Heart left ventricle (tissue), 16 donors: ENCODE measurements at regions not wholly inside any gene's neighbourhood (a gene's known extent, or its start where the extent isn't known, plus 50 kb on each side); places are given as distances from the start of the nearest gene placed in this dataset.

Experiments
- ATAC-seq, 4 donors: fragments of 200-7000 bp; cut with Tn5 transposase; one replicate each; pipeline ENCODE4 v1.9.1; 2020 to 2022; ENCODE audit warnings: moderate library complexity in 4 of 4, mild to moderate bottlenecking in 3 of 4, moderate number of reproducible peaks in 1 of 4
- DNase-seq, 5 donors: peaks; one replicate each; pipeline ENCODE4 v3.0.0-alpha.2; 2020
- H3K27ac ChIP-seq, 12 donors: fragments of 200-600 bp; sonication (generic) in 4 of 12; one replicate each; pipeline versions ENCODE4 v1.5.0 to v1.8.0; 2016 to 2022; ENCODE audit warnings: mild to moderate bottlenecking in 2 of 12
- H3K27me3 ChIP-seq, 9 donors: fragments of 200-600 bp; sonication (generic) in 2 of 9; one replicate each; pipeline versions ENCODE4 v1.5.1 to v1.8.0; 2016 to 2022; ENCODE audit warnings: mild to moderate bottlenecking in 3 of 9
- H3K36me3 ChIP-seq, 9 donors: fragments of 200-600 bp; sonication (generic) in 2 of 9; one replicate each; pipeline versions ENCODE4 v1.5.0 to v1.8.0; 2018 to 2022; ENCODE audit warnings: mild to moderate bottlenecking in 2 of 9
- H3K4me1 ChIP-seq, 12 donors: fragments of 200-600 bp; sonication (generic) in 4 of 12; one replicate each; pipeline versions ENCODE4 v1.5.0 to v1.8.0; 2016 to 2022; ENCODE audit warnings: mild to moderate bottlenecking in 3 of 12
- H3K4me3 ChIP-seq, 12 donors: fragments of 200-600 bp; sonication (generic) in 4 of 12; one replicate each; pipeline versions ENCODE4 v1.5.0 to v1.8.0; 2017 to 2022; ENCODE audit warnings: mild to moderate bottlenecking in 9 of 12, moderate library complexity in 4 of 12
- H3K9me3 ChIP-seq, 12 donors: fragments of 200-600 bp; sonication (generic) in 4 of 12; one replicate each; pipeline versions ENCODE4 v1.5.0 to v1.8.0; 2016 to 2022; ENCODE audit warnings: mild to moderate bottlenecking in 1 of 12
- CTCF ChIP-seq, 12 donors: fragments of 200-600 bp; sonication (generic) in 4 of 12; IDR thresholded peaks; one replicate each; pipeline versions ENCODE4 v1.5.0 to v1.8.0; 2018 to 2022; ENCODE audit warnings: antibody characterized with exemption in 12 of 12, mild to moderate bottlenecking in 5 of 12
- POLR2A ChIP-seq, 2 donors: fragments of 450-650 bp; IDR thresholded peaks; one replicate each; pipeline ENCODE4 v1.6.1; 2017; ENCODE audit warnings: antibody characterized with exemption in 2 of 2, mild to moderate bottlenecking in 2 of 2, moderate library complexity in 2 of 2
- WGBS, 4 donors: extraction: QIAGEN DNeasy Blood & Tissue Kit in 2 of 4; methylation state at CpG; one replicate each; pipeline versions ENCODE4 v1.1.5 to v1.1.7; 2013 to 2018; 5-methylcytosine and 5-hydroxymethylcytosine counted together
- intact Hi-C, 10 donors: fragments of 100-400 bp; cut with DNase I; formaldehyde crosslinking; loops; one replicate each; pipeline versions ENCODE4 v1.11.1 to v1.14.2; 2022
- donor health status: ischemic (EF 13 %, LVEDD 7.1; RV severe dilation, severe dysfunction).
- donor health status: healthy with polysubstance abuse.
- donor health status: DM: no; HTN: yes; CAD: no.
- donor health status: DM: no; HTN: no; CAD: no.
- donor health status: ischemic (EF 25% LVEDD 6.9; RV normal size, moderate dysfunction).
- donor health status: ischemic (EF 25% LVEDD 5.7; RV mildly dilated, moderate dysfunction).
- donor health status: healthy.
- donor health status: DM: yes; HTN: yes; CAD: no.
- donor health status: ischemic (EF 35%, LVEDD 5.7; RV mildly dilated, moderate dysfunction).
- donor health status: nonischemic (EF 11% LVEDD 7.7; RV severe dilation, severe dysfunction).
- donor health status: DM: yes; HTN: yes; CAD: no.
- donor health status: PGD.
- donor health status: ischemic (EF 29% LVEDD 5.4; RV normal size, mild dysfunction).
- donor health status: nonischemic (EF 23%, LVEDD 6.1; RV moderate dilation, normal function).

GRCh38 chr2:184067502-184067901 is 530.8 kb upstream of the ZNF804A start:
- DNase-seq (no peak), ATAC-seq (no peak)
- H3K4me3 ChIP-seq: no peak overlapping the region
- H3K4me1 ChIP-seq: no peaks in the 10 kb centered on the region
- H3K36me3 ChIP-seq: no peaks in the 10 kb centered on the region
- 44 to 57% (median 47%) methylated on average over 3 of the region's 3 CpGs for WGBS, 4 donors
- no peak for TF ChIP-seq CTCF (IDR thresholded peaks at IDR 0.05)
- TF ChIP-seq POLR2A (IDR thresholded peaks at IDR 0.05): no peak
- intact Hi-C loops: no loop called here
- no peak overlapping the region for H3K27ac ChIP-seq
- no peaks in the 10 kb centered on the region for H3K27me3 ChIP-seq
- H3K9me3 ChIP-seq: peaks cover 0 to 2% (median 0%) of the 10 kb centered on the region in 12 donors

GRCh38 chr2:184072470-184072869 is 525.9 kb upstream of the ZNF804A start:
- Histone ChIP-seq H3K4me1 (no peaks in the 10 kb centered on the region), H3K36me3 (no peaks in the 10 kb centered on the region), H3K9me3 (no peaks in the 10 kb centered on the region), H3K27me3 (no peaks in the 10 kb centered on the region), H3K27ac (no peak overlapping the region), H3K4me3 (no peak overlapping the region)
- 56 to 72% (median 64%) methylated on average over 2 of the region's 2 CpGs for WGBS, 4 donors
- TF ChIP-seq POLR2A (IDR thresholded peaks at IDR 0.05): no peak
- TF ChIP-seq CTCF (IDR thresholded peaks at IDR 0.05): no peak
- ATAC-seq: no peak
- intact Hi-C loops: no loop called here
- no peak for DNase-seq

GRCh38 chr2:184078496-184078895 is 519.8 kb upstream of the ZNF804A start:
- intact Hi-C loops: no loop called here
- no peaks in the 10 kb centered on the region for H3K9me3 ChIP-seq
- WGBS, 4 donors: 76 to 82% (median 80%) methylated on average over 2 of the region's 2 CpGs
- no peak overlapping the region for H3K4me3 ChIP-seq
- H3K27ac ChIP-seq: no peak overlapping the region
- TF ChIP-seq POLR2A (IDR thresholded peaks at IDR 0.05): no peak
- TF ChIP-seq CTCF (IDR thresholded peaks at IDR 0.05): no peak
- DNase-seq (no peak), ATAC-seq (no peak)
- no peaks in the 10 kb centered on the region for H3K4me1 ChIP-seq
- no peaks in the 10 kb centered on the region for H3K27me3 ChIP-seq
- H3K36me3 ChIP-seq: no peaks in the 10 kb centered on the region

- DNase-seq (no peak), ATAC-seq (no peak)
- TF ChIP-seq POLR2A (IDR thresholded peaks at IDR 0.05) (no peak), CTCF (IDR thresholded peaks at IDR 0.05) (no peak)
- Histone ChIP-seq H3K36me3 (no peaks in the 10 kb centered on the region), H3K4me1 (no peaks in the 10 kb centered on the region), H3K9me3 (peaks cover 0 to 9% (median 0%) of the 10 kb centered on the region in 12 donors), H3K27ac (no peak overlapping the region), H3K4me3 (no peak overlapping the region), H3K27me3 (no peaks in the 10 kb centered on the region)
- 56 to 71% (median 67%) methylated on average over 3 of the region's 3 CpGs for WGBS, 4 donors
- intact Hi-C loops: no loop called here
These were observed 506.9 kb upstream of the ZNF804A start for GRCh38 chr2:184091456-184091855.
